NCI-H2227 treated with DMSO at 0.1 percent for 48 hours (cell line): ENCODE measurements at regions not wholly inside any gene's neighbourhood (a gene's known extent, or its start where the extent isn't known, plus 50 kb on each side); places are given as distances from the start of the nearest gene placed in this dataset.
"Not testable (repeated sequence)": the region's sequence is repeated elsewhere in the genome, so short reads cannot be mapped to it uniquely, and the experiment has no call there.

Experiments
- DNase-seq: peaks from one replicate; lab custom pipeline; 2025; lab: John Stamatoyannopoulos, UW

- peak; percentile 49 for DNase-seq
Measured at GRCh38 chr14:80055667-80056496, 155.4 kb downstream of the DIO2 start.

DNA sequence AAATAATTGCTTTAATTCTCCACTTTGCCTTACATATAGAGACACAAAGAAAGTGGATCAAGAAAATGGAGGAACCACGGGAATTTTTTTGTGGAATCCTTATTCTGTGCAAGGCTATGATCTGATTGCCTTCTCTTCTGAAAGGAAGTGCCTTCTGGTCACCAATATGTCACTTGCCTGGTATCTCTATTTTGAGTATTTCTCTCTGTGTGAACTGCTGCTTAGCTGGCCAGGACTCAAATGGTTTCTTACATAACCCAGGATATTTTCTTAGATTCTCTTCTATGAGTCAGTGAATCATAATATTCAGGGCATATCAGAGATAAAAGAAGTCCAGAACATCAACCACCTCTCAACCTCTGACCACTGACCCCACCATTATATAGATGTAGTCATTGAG lies 156.1 kb downstream of the DIO2 start:
- no peak for DNase-seq

DNA sequence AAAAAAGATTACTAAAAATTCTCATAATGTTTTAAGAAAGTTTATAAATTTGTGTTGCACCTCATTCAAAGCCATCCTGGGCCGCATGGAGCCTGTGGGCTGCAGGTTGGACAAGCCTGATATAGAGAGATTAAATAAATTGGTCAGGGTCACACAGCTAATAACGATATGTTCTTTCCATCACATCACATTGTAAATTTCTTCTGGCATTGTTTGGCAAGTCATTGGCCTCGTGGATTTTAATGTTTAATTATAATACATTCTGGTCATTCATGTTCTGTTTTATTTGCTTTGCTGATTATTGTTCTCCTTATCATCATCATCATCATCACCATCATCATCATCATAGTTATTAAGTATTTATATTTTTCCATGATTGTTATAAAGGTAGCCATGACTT lies 157.3 kb downstream of the DIO2 start:
- no peak for DNase-seq

DNA sequence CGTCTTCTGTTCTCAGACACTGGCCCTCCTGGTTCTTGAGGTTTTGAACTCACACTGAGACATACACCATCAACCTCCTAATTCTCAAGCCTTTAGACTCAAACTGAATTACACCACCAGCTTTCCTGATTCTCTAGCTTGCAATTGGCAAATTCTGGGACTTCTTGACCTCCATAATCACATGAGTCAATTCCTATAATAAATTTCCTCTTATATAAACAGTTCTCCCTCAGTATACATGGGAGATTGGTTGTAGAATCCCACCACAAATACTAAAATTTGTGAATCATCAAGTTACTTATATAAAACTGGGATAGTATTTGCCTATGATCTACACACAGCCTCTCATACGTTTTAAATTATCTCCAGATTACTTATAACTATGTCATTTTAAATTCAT lies 162.2 kb downstream of the DIO2 start:
- no peak for DNase-seq

GRCh38 chr14:80047761-80048160 lies 163.5 kb downstream of the DIO2 start:
- no peak for DNase-seq

DNA sequence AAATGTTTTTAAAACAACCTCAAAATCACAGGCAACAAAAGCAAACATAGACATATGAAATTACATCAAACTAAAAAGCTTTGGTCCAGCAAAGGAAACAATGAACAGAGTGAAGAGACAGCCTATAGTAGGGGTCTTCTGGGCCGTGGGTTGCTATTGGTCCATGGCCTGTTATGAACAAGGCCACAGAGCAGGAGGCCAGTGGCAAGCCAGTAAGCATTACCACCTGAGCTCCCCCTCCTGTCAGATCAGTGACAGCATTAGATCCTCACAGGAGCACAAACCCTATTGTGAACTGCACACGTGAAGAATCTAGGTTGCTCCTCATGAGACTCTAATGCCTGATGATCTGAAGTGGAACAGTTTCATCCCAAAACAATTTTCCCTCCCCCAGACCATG lies 174.0 kb downstream of the DIO2 start:
- DNase-seq, result no peak

- no peak for DNase-seq
Measured at GRCh38 chr14:80024417-80024816, 186.9 kb downstream of the DIO2 start.

DNA sequence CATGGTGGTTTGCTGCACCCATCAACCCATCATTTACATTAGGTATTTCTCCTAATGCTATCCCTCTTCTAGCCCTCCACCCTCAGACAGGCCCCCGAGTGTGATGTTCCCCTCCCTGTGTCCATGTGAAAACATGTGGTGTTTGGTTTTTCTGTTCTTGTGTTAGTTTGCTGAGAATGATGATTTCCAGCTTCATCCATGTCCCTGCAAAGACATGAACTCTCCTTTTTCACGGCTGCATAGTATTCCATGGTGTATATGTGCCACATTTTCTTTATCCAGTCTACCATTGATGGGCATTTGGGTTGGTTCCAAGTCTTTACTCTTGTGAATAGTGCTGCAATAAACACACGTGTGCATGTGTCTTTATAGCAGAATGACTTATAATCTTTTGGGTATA lies 192.8 kb downstream of the DIO2 start:
- DNase-seq, result not testable (repeated sequence)

- DNase-seq, result no peak
Measured at GRCh38 chr14:80017795-80018194, 193.5 kb downstream of the DIO2 start.

DNA sequence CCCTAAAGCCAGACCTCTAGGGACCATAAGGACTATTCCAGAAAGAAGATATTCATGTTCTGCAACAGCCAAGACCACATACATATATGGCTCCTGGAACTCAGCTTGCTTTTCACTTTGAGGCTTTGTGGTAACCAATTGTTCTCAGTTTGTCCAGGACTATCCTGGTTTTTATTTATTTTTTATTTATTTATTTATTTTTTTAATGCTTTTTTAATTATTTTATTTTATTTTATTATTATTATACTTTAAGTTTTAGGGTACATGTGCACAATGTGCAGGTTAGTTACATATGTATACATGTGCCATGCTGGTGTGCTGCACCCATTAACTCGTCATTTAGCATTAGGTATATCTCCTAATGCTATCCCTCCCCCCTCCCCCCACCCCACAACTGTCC lies 201.1 kb downstream of the DIO2 start:
- DNase-seq, result not testable (repeated sequence)

DNA sequence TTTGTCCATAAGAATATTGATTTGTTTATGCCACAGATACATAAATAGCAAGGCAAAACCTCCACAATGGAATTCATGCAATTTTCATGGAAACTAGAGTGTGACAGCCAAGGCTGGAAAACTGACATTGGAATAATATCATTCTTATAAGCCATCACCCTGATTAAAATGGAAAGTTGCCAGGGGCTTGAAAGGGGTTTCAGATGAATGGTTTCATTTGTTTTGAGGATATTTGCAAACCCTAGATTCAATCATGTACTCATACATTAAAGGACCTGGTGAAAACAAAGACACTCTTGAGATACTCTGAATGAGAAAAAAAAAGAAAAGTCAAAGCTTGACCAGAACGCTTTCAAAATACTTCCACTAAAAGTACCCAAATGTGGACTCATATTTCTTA lies 205.7 kb downstream of the DIO2 start:
- DNase-seq, result no peak

- no peak for DNase-seq
Measured at GRCh38 chr14:80004871-80005270, 206.4 kb downstream of the DIO2 start.

DNA sequence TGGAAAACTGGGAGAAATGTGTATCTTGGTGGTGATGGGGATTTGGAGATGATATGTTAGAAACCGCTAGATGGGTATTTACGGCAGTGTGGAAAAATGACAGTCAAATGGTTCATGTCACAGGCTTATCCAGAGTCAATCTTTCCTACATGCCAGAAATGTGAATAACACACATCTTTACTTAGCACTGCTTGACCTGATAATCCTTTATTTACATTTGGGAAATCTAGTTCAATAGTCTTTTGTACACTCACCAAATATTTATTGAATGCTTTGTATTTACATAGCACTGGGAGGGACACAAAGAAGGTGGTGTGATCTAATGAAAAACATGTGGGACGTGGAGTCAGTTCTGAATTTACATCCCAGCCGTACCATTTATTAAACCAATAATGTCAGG lies 208.2 kb downstream of the DIO2 start:
- no peak for DNase-seq

GRCh38 chr14:79997509-79998208 lies 213.6 kb downstream of the DIO2 start:
- no peak for DNase-seq

DNA sequence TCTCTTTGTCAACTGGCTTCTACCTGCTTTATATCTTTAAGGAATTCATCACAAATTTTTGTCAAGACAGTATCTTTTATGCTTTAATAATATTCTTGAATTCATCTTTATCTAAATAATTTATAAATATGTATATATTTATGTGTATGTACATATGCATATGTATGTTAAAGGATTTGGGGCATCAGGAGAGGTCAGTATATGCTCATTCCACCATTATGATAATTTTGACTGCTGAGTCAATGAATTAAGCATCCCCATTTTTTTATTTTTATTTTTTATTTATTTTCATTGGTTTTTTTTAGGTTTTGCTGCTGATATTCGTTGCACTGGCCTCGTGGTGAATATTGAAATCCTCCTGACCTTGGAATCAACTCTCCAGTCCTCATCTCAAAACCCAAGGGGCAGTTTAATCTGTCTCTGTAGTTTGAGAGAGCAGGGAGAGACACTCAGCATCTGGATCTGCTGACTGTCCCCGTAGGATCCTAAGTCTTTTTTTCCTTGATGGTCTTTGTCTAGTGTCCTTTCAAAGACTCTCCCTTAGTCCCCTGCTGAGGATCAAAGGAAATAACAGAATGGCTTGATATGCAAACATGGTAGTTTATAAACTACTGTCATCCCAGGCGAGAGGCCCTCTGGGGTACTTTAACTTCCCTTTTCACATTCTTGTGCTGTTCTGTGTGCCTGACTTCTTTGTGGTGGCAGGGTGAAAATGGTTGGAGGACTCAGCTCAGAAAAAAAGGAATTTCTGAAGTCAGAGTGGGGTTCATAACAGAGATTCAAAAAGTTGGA lies 218.7 kb downstream of the DIO2 start:
- DNase-seq, result no peak

DNA sequence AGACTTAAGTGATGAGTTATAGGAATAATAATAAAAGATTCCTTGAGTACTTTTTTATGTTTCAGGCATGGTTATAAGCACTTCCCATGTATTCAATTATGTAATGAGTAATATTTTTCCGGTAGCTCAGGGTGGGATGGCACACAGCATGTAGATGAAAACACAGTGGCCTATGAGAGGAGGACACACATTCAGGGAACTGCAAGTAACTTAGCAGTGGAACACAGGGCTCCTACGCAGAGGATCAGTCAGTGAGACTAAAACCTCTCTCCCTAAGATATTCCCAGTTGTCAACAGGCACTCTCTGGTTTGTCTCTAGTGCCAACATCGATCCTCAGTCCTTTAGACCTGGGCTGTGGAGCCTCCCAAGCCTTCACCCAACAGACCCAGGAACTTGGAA lies 219.4 kb downstream of the DIO2 start:
- no peak for DNase-seq

DNA sequence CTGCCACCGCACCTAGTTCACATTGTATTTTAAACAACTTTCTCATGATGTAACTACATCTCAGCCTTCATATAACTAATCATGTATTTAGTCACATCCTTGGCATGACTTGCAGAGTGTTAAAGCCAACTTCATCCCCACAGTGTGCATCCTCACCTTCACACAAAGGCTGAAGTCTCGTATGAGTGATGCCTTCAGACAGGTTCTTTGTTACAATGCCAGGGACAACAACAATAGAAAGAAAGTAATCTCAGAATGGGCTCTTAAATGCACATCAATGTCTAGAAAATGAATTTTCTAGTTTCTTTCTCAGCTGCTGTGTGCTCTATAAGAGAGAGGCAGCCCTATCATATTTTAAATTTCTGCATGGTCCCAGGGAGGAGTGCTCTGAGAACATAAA lies 221.3 kb downstream of the DIO2 start:
- DNase-seq, result no peak

- DNase-seq, result no peak
Measured at GRCh38 chr14:79986251-79986650, 225.1 kb downstream of the DIO2 start.

DNA sequence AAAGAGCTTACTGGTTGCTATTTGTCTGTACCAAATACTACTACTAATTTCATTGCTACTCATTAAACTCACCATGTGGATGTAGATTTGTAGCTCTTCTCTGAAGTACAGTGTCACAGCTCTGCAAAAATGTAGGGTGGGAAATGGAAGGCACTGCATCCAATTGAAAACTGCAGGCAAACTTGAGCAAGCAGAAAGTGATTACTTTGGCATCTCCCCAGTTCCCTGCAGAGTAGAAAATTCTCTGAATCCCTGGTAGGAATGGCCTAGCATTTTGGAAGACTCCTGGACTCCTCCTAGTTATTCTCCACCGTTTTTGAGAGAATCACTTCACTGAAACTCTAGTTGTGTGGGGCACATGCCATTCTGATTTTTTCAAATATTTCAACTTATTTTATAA lies 239.1 kb downstream of the DIO2 start:
- no peak for DNase-seq

DNA sequence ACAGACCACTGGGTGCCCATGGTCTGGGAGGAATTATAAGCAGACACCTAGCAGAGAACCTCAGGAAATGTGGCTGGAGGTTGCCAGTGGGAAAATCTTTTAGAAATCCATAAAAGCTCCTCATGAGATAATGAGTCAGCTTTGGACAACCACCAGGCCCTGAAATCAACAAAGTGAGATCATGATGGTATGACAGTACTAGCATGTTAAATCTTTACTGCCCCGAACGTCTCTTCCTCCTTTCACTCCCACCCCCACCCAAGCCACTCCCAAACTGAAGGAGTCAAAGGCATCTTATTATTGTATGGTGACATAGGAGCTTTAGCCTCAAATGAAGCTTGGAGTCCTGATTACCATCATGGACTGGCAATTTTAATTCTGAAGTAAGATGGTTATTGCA lies 240.0 kb downstream of the DIO2 start:
- DNase-seq, result no peak

GRCh38 chr14:79967453-79967852 lies 243.9 kb downstream of the DIO2 start:
- DNase-seq, result no peak

- no peak for DNase-seq
Measured at GRCh38 chr14:79967001-79967400, 244.3 kb downstream of the DIO2 start.

DNA sequence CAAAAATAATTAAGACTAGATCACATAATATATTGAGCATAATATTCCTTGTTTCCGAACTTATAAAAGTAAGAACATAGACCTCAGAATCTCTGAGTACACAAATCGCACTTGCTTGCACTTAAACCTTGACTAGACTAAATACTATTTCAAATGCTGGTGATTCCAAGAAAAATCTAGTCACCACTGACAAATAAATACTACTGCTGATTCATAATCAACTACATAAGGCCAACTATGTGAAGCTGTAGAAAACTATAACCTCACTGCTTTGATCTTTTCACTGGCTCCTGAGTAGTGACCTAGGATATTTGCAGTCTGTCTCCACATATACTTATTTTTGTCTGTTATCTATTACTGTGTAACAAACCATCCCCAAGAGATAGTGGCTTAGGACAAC lies 245.4 kb downstream of the DIO2 start:
- no peak for DNase-seq
